Endothelial cell of umbilical vein (primary cell): ENCODE measurements at regions not wholly inside any gene's neighbourhood (a gene's known extent, or its start where the extent isn't known, plus 50 kb on each side); places are given as distances from the start of the nearest gene placed in this dataset.

Source experiments
- BruUV-seq: library from RNA; stranded (reverse); fragments of 400-500 nt; replicated peaks from 2 replicates; lab custom pipeline; 2021; lab: Mats Ljungman, UMichigan
- CTCF ChIA-PET: fragments of 300-600, 350-600 bp; sonication (Branson Sonifier 250); formaldehyde crosslinking; loops from one replicate; lab custom pipeline; 2021; ENCODE audit warnings: antibody characterized with exemption, inconsistent platforms; lab: Charles Lee
- POLR2A ChIA-PET: fragments of 300-600, 350-600 bp; sonication (Branson Sonifier 250); formaldehyde crosslinking; loops from one replicate; lab custom pipeline; 2021; ENCODE audit warnings: antibody characterized with exemption, inconsistent platforms; lab: Charles Lee
- DNase-seq: peaks from one replicate; pipeline ENCODE4 v3.0.0-alpha.2; 2011; ENCODE audit warnings: low read depth, low spot score
- FAIRE-seq: peaks from 2 replicates; lab custom pipeline; 2011; peaks lifted over from hg19 to GRCh38; lab: Jason Lieb, UNC
- H2AFZ ChIP-seq: 2 replicates; pipeline ENCODE4 v1.6.0; 2012; ENCODE audit warnings: low read depth, low read length, control low read depth, inconsistent platforms
- H3K27ac ChIP-seq: 2 replicates; pipeline ENCODE4 v1.5.1; 2011; ENCODE audit warnings: low read depth, mild to moderate bottlenecking, control low read depth, low read length, moderate library complexity; ENCODE audit not compliant: insufficient read depth
- H3K27me3 ChIP-seq, 2 experiments: 2 replicates each; pipeline versions ENCODE4 v1.6.0 to v1.6.1; 2011; ENCODE audit warnings: low read length in 2 of 2, mixed read lengths in 1 of 2; ENCODE audit not compliant: control insufficient read depth in 2 of 2, insufficient read depth in 2 of 2
- H3K36me3 ChIP-seq, 2 experiments: 2 replicates in 1 of 2; 3 replicates in 1 of 2; pipeline ENCODE4 v1.5.1; 2011; ENCODE audit warnings: low read length in 2 of 2, mild to moderate bottlenecking in 1 of 2, moderate library complexity in 1 of 2; ENCODE audit not compliant: control insufficient read depth in 2 of 2, insufficient read depth in 2 of 2; ENCODE audit errors: extremely low read depth in 1 of 2
- H3K4me1 ChIP-seq: 3 replicates; pipeline ENCODE4 v1.5.1; 2011; ENCODE audit warnings: mild to moderate bottlenecking, low read length; ENCODE audit not compliant: control insufficient read depth, insufficient read depth; ENCODE audit errors: extremely low read depth
- H3K4me2 ChIP-seq: 2 replicates; pipeline ENCODE4 v1.6.1; 2011; ENCODE audit warnings: low read length, control low read depth, mixed read lengths; ENCODE audit not compliant: insufficient read depth
- H3K4me3 ChIP-seq, 3 experiments: fragments of 200-600 bp in 1 of 3; sonication (generic), shearing (Covaris generic) in 1 of 3; replicated peaks in 1 of 3; 2 replicates each; pipeline ENCODE4 v1.5.1; 2011 to 2016; ENCODE audit warnings: control low read depth in 3 of 3, low read length in 3 of 3, mild to moderate bottlenecking in 2 of 3, inconsistent platforms in 1 of 3, low read depth in 1 of 3, moderate library complexity in 1 of 3; ENCODE audit not compliant: insufficient read depth in 1 of 3
- H3K79me2 ChIP-seq: 2 replicates; pipeline ENCODE4 v1.6.0; 2012; ENCODE audit warnings: low read length, inconsistent platforms; ENCODE audit not compliant: control insufficient read depth, insufficient read depth
- H3K9ac ChIP-seq: replicated peaks from 2 replicates; pipeline ENCODE3; 2011; ENCODE audit warnings: low read length, control low read depth; ENCODE audit not compliant: insufficient read depth; ENCODE audit errors: extremely low read depth
- H3K9me1 ChIP-seq: replicated peaks from 3 replicates; pipeline ENCODE4 v1.6.0; 2011; ENCODE audit warnings: mild to moderate bottlenecking, low read length; ENCODE audit not compliant: control insufficient read depth, insufficient read depth; ENCODE audit errors: extremely low read depth
- H3K9me3 ChIP-seq: replicated peaks from 2 replicates; pipeline ENCODE4 v1.5.1; 2012; ENCODE audit warnings: low read length, inconsistent platforms; ENCODE audit not compliant: control insufficient read depth, insufficient read depth
- H4K20me1 ChIP-seq: replicated peaks from 2 replicates; pipeline ENCODE3; 2011; ENCODE audit warnings: mild to moderate bottlenecking, low read length; ENCODE audit not compliant: control insufficient read depth, insufficient read depth; ENCODE audit errors: extremely low read depth
- CTCF ChIP-seq, 2 donors: IDR thresholded peaks; 1 replicate in 1 of 2; 2 replicates in 1 of 2; pipeline ENCODE4 v1.5.1; 2011; ENCODE audit warnings: low read length in 2 of 2, mild to moderate bottlenecking in 2 of 2, moderate library complexity in 2 of 2, control low read depth in 1 of 2, inconsistent platforms in 1 of 2, low read depth in 1 of 2; ENCODE audit not compliant: insufficient read depth in 1 of 2; ENCODE audit errors: extremely low read depth in 1 of 2
- EZH2 ChIP-seq: IDR thresholded peaks from 2 replicates; pipeline ENCODE4 v1.6.1; 2012; ENCODE audit warnings: borderline replicate concordance, low read depth, mild to moderate bottlenecking, moderate library complexity, low read length, inconsistent platforms; ENCODE audit not compliant: severe bottlenecking
- FOS ChIP-seq: IDR thresholded peaks from 2 replicates; pipeline ENCODE4 v1.6.1; 2011; ENCODE audit warnings: mild to moderate bottlenecking, low read length, moderate library complexity, borderline replicate concordance; ENCODE audit not compliant: insufficient read depth
- GATA2 ChIP-seq: IDR thresholded peaks from 2 replicates; pipeline ENCODE4 v1.7.0; 2011; ENCODE audit warnings: low read depth, mild to moderate bottlenecking, moderate library complexity, mixed read lengths, low read length; ENCODE audit not compliant: insufficient read length, insufficient read depth
- JUN ChIP-seq: IDR thresholded peaks from 2 replicates; pipeline ENCODE4 v1.6.1; 2011; ENCODE audit warnings: borderline replicate concordance, low read depth; ENCODE audit not compliant: insufficient read length, insufficient read depth
- MAX ChIP-seq: IDR thresholded peaks from 2 replicates; pipeline ENCODE4 v1.6.1; 2011; ENCODE audit not compliant: insufficient read depth, insufficient read length
- MYC ChIP-seq: IDR thresholded peaks from one replicate; pipeline ENCODE4 v1.6.1; 2011; ENCODE audit warnings: mild to moderate bottlenecking, low read depth, low read length
- POLR2A ChIP-seq: IDR thresholded peaks from 2 replicates; pipeline ENCODE4 v1.6.1; 2012; ENCODE audit warnings: low read depth, mild to moderate bottlenecking, control low read depth, low read length
- POLR2AphosphoS5 ChIP-seq: IDR thresholded peaks from 2 replicates; pipeline ENCODE4 v1.6.1; 2012; ENCODE audit warnings: low read depth, mild to moderate bottlenecking, control low read depth, low read length, moderate library complexity; ENCODE audit not compliant: insufficient read depth
- dilution Hi-C: fragments of 300-500 bp; cut with MboI; formaldehyde crosslinking; loops from one replicate; pipeline ENCODE4 v1.15.0; 2019; ENCODE audit warnings: low sequenced_read_pairs; ENCODE audit not compliant: extremely low pct_ligation_motif_present
- intact Hi-C: fragments of 100-400 bp; cut with micrococcal nuclease; formaldehyde crosslinking; loops from one replicate; pipeline ENCODE4 v1.10.0; 2022

DNA sequence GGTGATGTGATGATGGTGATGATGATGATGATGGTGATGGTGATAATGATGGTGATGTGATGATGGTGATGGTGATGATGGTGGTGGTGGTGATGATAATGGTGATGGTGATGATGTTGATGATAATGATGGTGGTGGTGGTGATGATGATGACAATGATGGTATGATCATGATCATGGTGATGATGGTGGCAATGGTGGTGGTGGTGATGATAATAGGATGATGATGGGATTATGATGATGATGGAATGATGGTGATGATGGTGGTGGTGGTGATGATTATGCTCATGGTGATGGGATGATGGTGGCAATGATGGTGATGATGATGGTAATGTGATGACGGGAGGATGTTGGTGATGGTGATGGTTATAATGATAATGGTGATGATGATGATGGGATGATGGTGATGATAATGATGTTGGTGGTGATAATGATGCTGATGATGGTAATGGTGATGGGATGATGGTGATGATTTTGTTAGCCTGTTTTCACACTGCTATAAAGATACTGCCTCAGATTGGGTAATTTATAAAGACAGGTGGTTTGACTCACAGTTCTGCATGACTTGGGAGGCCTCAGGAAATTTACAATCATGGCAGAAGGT lies 314.8 kb upstream of the SFSWAP start:
- Histone ChIP-seq H3K9me1 (no peaks in the 10 kb centered on the region), H2AFZ (no peak overlapping the region), H3K4me3 (no peak overlapping the region), H3K79me2 (no peaks in the 10 kb centered on the region), H4K20me1 (no peaks in the 10 kb centered on the region), H3K9me3 (peaks cover 1% of the 10 kb centered on the region), H3K4me1 (no peaks in the 10 kb centered on the region), H3K27me3 (no peaks in the 10 kb centered on the region), H3K9ac (no peak overlapping the region), H3K4me2 (no peak overlapping the region), H3K27ac (no peak overlapping the region), H3K36me3 (no peaks in the 10 kb centered on the region)
- TF ChIP-seq FOS (no peak), POLR2AphosphoS5 (no peak), CTCF (IDR thresholded peaks at IDR 0.05; ENCODE audit: extremely low read depth in 1 of 2, insufficient read depth in 1 of 2, low read depth in 1 of 2, low read length in 2 of 2) (no peak), GATA2 (no peak), MAX (no peak), EZH2 (no peak), MYC (no peak), JUN (no peak), POLR2A (no peak)
- BruUV-seq: no TSS peak
- ChIA-PET POLR2A (no interaction called here), CTCF (no interaction called here)
- FAIRE-seq: no peak
- intact Hi-C loops: no loop called here
- no peak for DNase-seq
- dilution Hi-C loops: no loop called here
